BE2C (cell line): ENCODE measurements at regions not wholly inside any gene's neighbourhood (a gene's known extent, or its start where the extent isn't known, plus 50 kb on each side); places are given as distances from the start of the nearest gene placed in this dataset.

ENCODE experiments used
- DNase-seq: peaks from one replicate; pipeline ENCODE4 v3.0.0-alpha.2; 2020
- H3K27me3 ChIP-seq: fragments of 250-450 bp; sonication (Bioruptor Pico); 2 replicates; pipeline ENCODE4 v1.5.1; 2020; ENCODE audit warnings: mild to moderate bottlenecking
- H3K36me3 ChIP-seq: fragments of 250-450 bp; sonication (Bioruptor Pico); 2 replicates; pipeline ENCODE4 v1.5.1; 2020; ENCODE audit warnings: mild to moderate bottlenecking
- H3K4me1 ChIP-seq: fragments of 250-450 bp; sonication (Bioruptor Pico); 2 replicates; pipeline ENCODE4 v1.5.1; 2020
- H3K4me3 ChIP-seq: 2 replicates; pipeline ENCODE4 v1.5.1; 2011; ENCODE audit warnings: low read depth, low read length
- H3K9me3 ChIP-seq: fragments of 250-450 bp; sonication (Bioruptor Pico); 2 replicates; pipeline ENCODE4 v1.5.1; 2020
- TF ChIP-seq, protein P1 (sequence below): IDR thresholded peaks from 2 replicates; pipeline ENCODE4 v1.5.1; 2012; ENCODE audit warnings: mild to moderate bottlenecking, low read depth, low read length

DNA sequence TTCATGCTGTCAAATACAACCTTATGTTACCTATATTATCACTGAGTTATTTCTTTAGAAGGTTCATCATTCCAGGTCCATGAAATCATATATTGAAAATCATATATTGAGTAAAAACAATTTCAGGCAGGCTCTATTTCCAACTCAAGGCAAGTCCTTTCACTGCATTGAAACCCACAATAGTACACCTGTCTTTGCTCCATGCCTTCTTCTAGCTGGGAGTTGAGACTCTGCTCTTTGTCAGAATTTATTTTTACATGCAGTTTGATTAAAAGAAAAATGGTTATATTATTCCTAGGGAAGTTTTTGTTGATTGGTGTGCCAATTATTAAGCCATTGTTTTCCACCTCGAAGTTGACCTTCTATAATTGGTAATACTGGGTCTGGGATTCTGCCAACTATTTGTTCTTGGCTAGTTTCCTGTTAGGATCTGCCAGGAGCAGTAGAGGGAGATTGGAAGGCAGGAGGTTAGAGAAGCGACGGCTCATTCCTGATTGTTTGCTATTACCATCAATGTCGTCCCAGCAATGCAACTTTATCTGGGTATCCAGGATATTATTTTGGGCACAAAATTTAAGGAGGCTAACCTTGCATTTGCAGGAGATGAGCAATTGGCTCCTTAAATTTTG lies 79.5 kb upstream of the MIS18BP1 start:
- Histone ChIP-seq H3K36me3 (no peaks in the 10 kb centered on the region), H3K9me3 (no peaks in the 10 kb centered on the region), H3K27me3 (no peaks in the 10 kb centered on the region), H3K4me3 (no peak overlapping the region), H3K4me1 (no peaks in the 10 kb centered on the region)
- DNase-seq = no peak
- TF ChIP-seq, protein P1, sequence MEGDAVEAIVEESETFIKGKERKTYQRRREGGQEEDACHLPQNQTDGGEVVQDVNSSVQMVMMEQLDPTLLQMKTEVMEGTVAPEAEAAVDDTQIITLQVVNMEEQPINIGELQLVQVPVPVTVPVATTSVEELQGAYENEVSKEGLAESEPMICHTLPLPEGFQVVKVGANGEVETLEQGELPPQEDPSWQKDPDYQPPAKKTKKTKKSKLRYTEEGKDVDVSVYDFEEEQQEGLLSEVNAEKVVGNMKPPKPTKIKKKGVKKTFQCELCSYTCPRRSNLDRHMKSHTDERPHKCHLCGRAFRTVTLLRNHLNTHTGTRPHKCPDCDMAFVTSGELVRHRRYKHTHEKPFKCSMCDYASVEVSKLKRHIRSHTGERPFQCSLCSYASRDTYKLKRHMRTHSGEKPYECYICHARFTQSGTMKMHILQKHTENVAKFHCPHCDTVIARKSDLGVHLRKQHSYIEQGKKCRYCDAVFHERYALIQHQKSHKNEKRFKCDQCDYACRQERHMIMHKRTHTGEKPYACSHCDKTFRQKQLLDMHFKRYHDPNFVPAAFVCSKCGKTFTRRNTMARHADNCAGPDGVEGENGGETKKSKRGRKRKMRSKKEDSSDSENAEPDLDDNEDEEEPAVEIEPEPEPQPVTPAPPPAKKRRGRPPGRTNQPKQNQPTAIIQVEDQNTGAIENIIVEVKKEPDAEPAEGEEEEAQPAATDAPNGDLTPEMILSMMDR = no peak

DNA sequence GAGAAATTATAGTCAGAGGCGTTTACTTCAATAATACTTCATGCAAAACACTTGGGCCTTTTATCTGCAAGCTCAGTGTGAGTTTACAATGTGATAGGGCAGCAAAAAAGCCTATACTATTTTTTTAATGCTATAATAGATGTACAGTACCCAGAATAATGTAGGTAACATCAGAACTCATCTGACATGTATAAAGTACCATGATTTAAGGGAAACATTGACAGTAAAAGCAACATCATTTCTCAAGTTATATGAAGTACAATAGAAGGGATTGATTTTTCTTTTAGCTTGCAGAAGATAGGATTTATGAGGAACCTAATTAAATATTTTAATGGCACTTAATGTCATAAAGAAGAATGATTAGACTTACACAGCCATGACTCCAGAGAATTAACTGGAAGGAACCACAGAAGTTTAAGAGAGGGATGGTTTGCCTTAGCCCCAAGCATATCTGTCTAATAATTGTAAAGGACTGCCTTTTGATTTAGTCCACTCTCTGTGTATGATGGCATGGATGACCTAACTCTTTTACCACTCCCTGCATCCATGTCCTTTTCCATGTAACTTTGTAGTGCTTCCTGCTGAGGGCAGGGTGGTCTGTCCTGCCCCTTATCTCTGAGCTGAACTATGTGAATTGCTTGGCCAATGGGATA lies 55.9 kb upstream of the MIS18BP1 start:
- no peak for DNase-seq
- TF ChIP-seq, protein P1 = no peak
- no peak overlapping the region for H3K4me3 ChIP-seq
- H3K4me1 ChIP-seq = no peaks in the 10 kb centered on the region
- no peaks in the 10 kb centered on the region for H3K36me3 ChIP-seq
- H3K27me3 ChIP-seq = no peaks in the 10 kb centered on the region
- H3K9me3 ChIP-seq = no peaks in the 10 kb centered on the region
